OCI-LY7 (cell line): ENCODE measurements at regions not wholly inside any gene's neighbourhood (a gene's known extent, or its start where the extent isn't known, plus 50 kb on each side); places are given as distances from the start of the nearest gene placed in this dataset.

Experiments
- EZH2phosphoT487 ChIP-seq: fragments of 200-600 bp; sonication (generic); IDR thresholded peaks from 2 replicates; pipeline ENCODE4 v1.6.1; 2018; ENCODE audit warnings: low read depth, borderline replicate concordance, mild to moderate bottlenecking, mixed run types, antibody characterized with exemption, low read length, moderate library complexity, mixed read lengths
- TF ChIP-seq, protein P1 (sequence below): fragments of 200-600 bp; sonication (generic); conservative IDR thresholded peaks from 2 replicates; pipeline ENCODE4 v1.5.1; 2014; ENCODE audit warnings: mild to moderate bottlenecking, antibody characterized with exemption, low read length, moderate library complexity, mixed read lengths

DNA sequence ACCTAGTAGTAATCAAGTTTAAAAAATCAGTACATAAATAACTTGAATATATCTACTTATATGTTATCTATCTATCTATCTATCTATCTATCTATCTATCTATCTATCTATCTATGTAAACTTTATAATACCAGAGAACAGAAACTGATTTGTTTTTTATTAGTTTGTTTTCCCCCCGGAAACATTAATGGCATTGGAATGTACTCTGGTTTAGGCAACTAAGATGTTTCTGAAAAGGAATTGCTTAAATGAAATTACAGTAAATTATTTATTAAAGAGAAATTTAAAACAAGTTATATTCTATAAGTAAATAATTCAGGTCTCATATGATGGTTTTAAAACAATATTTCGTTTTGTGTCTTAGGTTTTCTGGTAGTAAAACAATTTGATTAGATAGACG lies 681.0 kb upstream of the ADAMTS5 start:
- TF ChIP-seq, protein P1, sequence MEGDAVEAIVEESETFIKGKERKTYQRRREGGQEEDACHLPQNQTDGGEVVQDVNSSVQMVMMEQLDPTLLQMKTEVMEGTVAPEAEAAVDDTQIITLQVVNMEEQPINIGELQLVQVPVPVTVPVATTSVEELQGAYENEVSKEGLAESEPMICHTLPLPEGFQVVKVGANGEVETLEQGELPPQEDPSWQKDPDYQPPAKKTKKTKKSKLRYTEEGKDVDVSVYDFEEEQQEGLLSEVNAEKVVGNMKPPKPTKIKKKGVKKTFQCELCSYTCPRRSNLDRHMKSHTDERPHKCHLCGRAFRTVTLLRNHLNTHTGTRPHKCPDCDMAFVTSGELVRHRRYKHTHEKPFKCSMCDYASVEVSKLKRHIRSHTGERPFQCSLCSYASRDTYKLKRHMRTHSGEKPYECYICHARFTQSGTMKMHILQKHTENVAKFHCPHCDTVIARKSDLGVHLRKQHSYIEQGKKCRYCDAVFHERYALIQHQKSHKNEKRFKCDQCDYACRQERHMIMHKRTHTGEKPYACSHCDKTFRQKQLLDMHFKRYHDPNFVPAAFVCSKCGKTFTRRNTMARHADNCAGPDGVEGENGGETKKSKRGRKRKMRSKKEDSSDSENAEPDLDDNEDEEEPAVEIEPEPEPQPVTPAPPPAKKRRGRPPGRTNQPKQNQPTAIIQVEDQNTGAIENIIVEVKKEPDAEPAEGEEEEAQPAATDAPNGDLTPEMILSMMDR, result no peak
- TF ChIP-seq EZH2phosphoT487, result no peak
